ENCODE measurements at regions not wholly inside any gene's neighbourhood (a gene's known extent, or its start where the extent isn't known, plus 50 kb on each side); places are given as distances from the start of the nearest gene placed in this dataset.

DNA sequence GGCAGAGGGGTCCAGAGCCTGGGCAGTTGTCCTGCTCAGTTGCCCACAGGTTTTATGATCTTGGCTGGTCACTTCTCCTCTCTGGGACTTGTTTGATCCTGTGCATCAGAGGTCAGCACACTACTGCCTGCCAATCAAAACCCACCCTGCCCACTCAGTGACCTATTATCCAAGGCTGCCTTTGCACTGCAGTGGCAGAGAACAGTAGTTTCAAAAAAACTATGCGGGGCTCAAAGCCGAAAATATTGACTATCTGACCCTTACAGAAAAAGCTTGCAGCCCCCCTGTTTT is 218.2 kb downstream of the CYP26B1 start:
- Histone ChIP-seq H3K4me1 (no peaks in the 10 kb centered on the region), H3K36me3 (no peaks in the 10 kb centered on the region), H3K27ac (no peak overlapping the region), H3K4me3 (no peak overlapping the region), H3K27me3 (no peaks in the 10 kb centered on the region), H3K9me3 (no peaks in the 10 kb centered on the region)
- intact Hi-C loops (cut with DNase I) = no loop called here
- TF ChIP-seq, protein P1, sequence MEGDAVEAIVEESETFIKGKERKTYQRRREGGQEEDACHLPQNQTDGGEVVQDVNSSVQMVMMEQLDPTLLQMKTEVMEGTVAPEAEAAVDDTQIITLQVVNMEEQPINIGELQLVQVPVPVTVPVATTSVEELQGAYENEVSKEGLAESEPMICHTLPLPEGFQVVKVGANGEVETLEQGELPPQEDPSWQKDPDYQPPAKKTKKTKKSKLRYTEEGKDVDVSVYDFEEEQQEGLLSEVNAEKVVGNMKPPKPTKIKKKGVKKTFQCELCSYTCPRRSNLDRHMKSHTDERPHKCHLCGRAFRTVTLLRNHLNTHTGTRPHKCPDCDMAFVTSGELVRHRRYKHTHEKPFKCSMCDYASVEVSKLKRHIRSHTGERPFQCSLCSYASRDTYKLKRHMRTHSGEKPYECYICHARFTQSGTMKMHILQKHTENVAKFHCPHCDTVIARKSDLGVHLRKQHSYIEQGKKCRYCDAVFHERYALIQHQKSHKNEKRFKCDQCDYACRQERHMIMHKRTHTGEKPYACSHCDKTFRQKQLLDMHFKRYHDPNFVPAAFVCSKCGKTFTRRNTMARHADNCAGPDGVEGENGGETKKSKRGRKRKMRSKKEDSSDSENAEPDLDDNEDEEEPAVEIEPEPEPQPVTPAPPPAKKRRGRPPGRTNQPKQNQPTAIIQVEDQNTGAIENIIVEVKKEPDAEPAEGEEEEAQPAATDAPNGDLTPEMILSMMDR (IDR thresholded peaks at IDR 0.05) = no peak
- ATAC-seq = no peak
- no peak for DNase-seq

DNA sequence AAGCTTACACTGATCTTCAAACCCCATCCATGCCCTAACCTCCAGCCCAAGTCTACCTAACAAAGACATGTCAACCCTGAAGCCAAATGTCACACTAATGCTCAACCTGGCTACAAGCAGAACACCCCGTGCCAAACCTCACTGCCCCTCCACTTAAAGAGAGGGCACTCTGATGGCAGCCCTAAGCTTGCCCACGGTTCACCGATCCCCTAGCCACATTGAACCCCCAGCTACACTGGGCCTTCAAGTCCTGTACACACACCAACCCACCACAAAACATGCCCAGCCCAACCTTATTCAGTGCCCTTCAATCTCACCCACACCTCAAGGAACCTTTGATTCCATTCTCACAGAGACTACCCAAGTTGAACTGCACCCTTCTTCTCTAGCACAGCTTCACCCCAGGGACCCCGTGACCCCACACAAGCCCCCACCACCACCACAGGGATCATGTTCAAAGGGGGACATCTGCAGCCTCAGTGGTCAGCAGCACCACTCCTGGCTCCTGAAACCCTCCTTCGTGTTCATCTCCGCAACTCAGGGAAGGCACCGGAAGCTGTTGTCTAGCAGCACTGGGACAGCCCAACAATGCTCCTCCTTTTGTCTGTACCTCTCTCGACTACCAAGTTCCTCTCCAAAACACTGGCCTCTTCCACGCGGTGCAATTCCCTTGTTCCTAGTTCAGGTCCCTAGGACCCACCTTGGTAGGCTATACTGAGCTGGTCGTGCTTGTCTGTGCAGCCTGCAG is 218.8 kb downstream of the CYP26B1 start:
- Histone ChIP-seq H3K27me3 (no peaks in the 10 kb centered on the region), H3K4me1 (no peaks in the 10 kb centered on the region), H3K36me3 (no peaks in the 10 kb centered on the region), H3K9me3 (no peaks in the 10 kb centered on the region), H3K4me3 (no peak overlapping the region), H3K27ac (no peak overlapping the region)
- intact Hi-C loops (cut with DNase I) = no loop called here
- ATAC-seq = no peak
- no peak for DNase-seq
- TF ChIP-seq, protein P1 (IDR thresholded peaks at IDR 0.05) = no peak

- Histone ChIP-seq H3K9me3 (no peaks in the 10 kb centered on the region), H3K36me3 (no peaks in the 10 kb centered on the region), H3K4me1 (no peaks in the 10 kb centered on the region), H3K4me3 (no peak overlapping the region), H3K27me3 (no peaks in the 10 kb centered on the region), H3K27ac (no peak overlapping the region)
- no peak for ATAC-seq
- intact Hi-C loops (cut with DNase I) = no loop called here
- DNase-seq = no peak
- TF ChIP-seq, protein P1 (IDR thresholded peaks at IDR 0.05) = no peak
Measured at GRCh38 chr2:71927757-71928715, 219.6 kb downstream of the CYP26B1 start.

DNA sequence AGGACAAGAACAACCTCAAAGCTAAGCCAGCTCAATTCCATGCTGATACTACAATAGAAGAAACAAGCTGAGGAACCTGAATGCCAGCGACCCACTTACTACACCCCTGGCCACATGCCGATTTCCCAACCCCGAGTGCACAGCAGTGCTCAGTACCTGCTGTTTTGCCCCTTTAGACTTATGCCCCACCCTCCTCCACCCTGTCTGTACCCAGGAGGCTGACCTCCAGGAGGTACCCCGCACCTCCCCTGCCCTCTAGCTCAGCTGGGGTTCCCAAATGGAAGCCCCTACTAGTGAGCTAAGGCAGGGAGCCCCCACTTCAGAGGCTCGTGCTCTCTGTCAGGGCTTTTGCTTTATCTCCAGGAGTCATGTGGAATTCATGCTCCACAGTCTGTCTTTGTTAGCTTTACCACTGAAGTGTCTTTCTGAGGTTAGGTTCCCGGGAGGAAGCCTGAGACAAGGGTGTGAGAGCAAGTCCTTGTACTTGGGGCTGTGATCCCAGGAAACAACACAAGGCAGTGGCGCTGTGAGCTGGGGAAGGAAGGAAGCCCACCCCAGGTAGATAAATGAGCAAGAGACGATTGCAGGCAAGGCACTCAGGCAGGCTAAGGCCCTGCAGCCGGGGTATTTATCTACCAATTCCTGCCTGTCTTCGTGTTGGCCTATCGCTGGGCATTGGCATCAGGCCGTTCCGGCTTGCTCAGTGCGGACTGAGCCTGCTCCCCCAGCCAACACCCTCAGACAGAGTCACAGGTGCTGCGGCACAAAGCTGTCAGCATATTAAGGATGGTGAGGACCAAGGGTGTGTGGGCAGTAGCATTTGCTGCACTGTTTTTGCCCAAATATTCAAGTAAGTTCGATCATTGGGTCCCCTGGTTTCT is 220.5 kb downstream of the CYP26B1 start:
- Histone ChIP-seq H3K27me3 (no peaks in the 10 kb centered on the region), H3K27ac (no peak overlapping the region), H3K9me3 (no peaks in the 10 kb centered on the region), H3K4me1 (no peaks in the 10 kb centered on the region), H3K36me3 (no peaks in the 10 kb centered on the region), H3K4me3 (no peak overlapping the region)
- intact Hi-C loops (cut with DNase I) = no loop called here
- DNase-seq (no peak), ATAC-seq (peak; percentile 39)
- TF ChIP-seq, protein P1 (IDR thresholded peaks at IDR 0.05) = no peak

Data from left lung (tissue), 4 donors.